ENCODE measurements at regions not wholly inside any gene's neighbourhood (a gene's known extent, or its start where the extent isn't known, plus 50 kb on each side); places are given as distances from the start of the nearest gene placed in this dataset.

DNA sequence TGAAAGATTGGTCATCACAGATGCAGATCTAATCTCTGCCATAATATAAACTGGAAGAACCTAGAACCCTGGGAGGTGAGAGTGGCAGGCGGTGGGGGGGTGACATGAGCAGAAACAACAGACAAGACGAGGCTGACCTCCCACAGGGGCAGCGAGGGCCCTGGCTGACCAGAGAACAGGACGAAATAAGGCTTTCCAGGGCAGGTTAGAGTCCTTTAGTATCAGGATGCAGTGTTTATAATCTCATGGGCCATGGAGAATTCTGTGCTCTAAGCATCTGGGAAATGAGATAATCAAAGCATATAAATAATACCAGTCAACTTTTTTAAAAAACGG, 102.7 kb upstream of the BCL2L14 start:
- TF ChIP-seq, protein P1, sequence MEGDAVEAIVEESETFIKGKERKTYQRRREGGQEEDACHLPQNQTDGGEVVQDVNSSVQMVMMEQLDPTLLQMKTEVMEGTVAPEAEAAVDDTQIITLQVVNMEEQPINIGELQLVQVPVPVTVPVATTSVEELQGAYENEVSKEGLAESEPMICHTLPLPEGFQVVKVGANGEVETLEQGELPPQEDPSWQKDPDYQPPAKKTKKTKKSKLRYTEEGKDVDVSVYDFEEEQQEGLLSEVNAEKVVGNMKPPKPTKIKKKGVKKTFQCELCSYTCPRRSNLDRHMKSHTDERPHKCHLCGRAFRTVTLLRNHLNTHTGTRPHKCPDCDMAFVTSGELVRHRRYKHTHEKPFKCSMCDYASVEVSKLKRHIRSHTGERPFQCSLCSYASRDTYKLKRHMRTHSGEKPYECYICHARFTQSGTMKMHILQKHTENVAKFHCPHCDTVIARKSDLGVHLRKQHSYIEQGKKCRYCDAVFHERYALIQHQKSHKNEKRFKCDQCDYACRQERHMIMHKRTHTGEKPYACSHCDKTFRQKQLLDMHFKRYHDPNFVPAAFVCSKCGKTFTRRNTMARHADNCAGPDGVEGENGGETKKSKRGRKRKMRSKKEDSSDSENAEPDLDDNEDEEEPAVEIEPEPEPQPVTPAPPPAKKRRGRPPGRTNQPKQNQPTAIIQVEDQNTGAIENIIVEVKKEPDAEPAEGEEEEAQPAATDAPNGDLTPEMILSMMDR (IDR thresholded peaks at IDR 0.05): no peak
- TF ChIP-seq POLR2A (IDR thresholded peaks at IDR 0.05): no peak
- no peak for TF ChIP-seq EP300 (IDR thresholded peaks at IDR 0.05)

Data from ovary (tissue), 3 donors.